Mucosa of rectum (tissue), 2 donors: ENCODE measurements at regions not wholly inside any gene's neighbourhood (a gene's known extent, or its start where the extent isn't known, plus 50 kb on each side); places are given as distances from the start of the nearest gene placed in this dataset.

Experiments used
- H3K27ac ChIP-seq, 2 donors: one replicate each; pipeline ENCODE4 v1.7.0; 2013; ENCODE audit warnings: inconsistent platforms in 2 of 2, low read depth in 2 of 2, low read length in 2 of 2
- H3K27me3 ChIP-seq, 2 donors: one replicate each; pipeline ENCODE4 v1.7.0; 2013; ENCODE audit warnings: low read length in 2 of 2; ENCODE audit not compliant: control insufficient read depth in 2 of 2, insufficient read depth in 2 of 2
- H3K36me3 ChIP-seq, 2 donors: one replicate each; pipeline ENCODE4 v1.7.0; 2013; ENCODE audit warnings: low read length in 2 of 2; ENCODE audit not compliant: control insufficient read depth in 2 of 2, insufficient read depth in 2 of 2
- H3K4me1 ChIP-seq, 2 donors: one replicate each; pipeline ENCODE4 v1.7.0; 2013; ENCODE audit warnings: low read length in 2 of 2, mild to moderate bottlenecking in 1 of 2; ENCODE audit not compliant: control insufficient read depth in 2 of 2, insufficient read depth in 2 of 2
- H3K4me3 ChIP-seq, 2 donors: one replicate each; pipeline ENCODE4 v1.7.0; 2013; ENCODE audit warnings: low read length in 2 of 2
- H3K9ac ChIP-seq, 2 donors: one replicate each; pipeline ENCODE4 v1.7.0; 2013; ENCODE audit warnings: low read length in 2 of 2, low read depth in 1 of 2, mild to moderate bottlenecking in 1 of 2
- H3K9me3 ChIP-seq, 2 donors: one replicate each; pipeline ENCODE4 v1.7.0; 2013; ENCODE audit warnings: low read length in 2 of 2; ENCODE audit not compliant: control insufficient read depth in 2 of 2
- donor health status: healthy.
- donor health status: Normal muscosa, but diverticular disease.

DNA sequence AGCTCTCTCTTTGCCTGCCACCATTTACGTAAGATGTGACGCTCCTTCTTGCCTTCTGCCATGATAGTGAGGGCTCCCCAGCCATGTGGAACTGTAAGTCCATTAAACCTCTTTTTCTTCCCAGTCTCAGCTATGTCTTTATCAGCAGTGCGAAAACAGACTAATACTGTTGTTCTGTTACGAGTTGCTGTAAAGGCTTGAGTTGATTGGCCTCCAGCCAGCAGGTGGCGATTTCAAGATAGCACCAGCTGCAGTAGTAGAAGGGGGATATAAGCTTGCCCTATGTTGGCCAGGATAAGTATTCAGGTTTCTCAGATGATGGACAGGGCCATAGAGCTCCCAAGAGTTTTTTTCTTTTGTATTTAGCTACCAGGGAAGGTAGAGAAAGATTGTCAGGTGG is 385.5 kb downstream of the MZT1 start:
- Histone ChIP-seq H3K27me3 (no peaks in the 10 kb centered on the region), H3K4me3 (no peak overlapping the region), H3K4me1 (no peaks in the 10 kb centered on the region), H3K9ac (no peak overlapping the region), H3K27ac (no peak overlapping the region), H3K9me3 (no peaks in the 10 kb centered on the region), H3K36me3 (no peaks in the 10 kb centered on the region)

- Histone ChIP-seq H3K27me3 (no peaks in the 10 kb centered on the region), H3K36me3 (no peaks in the 10 kb centered on the region), H3K4me1 (no peaks in the 10 kb centered on the region), H3K9me3 (no peaks in the 10 kb centered on the region), H3K9ac (no peak overlapping the region), H3K27ac (no peak overlapping the region), H3K4me3 (no peak overlapping the region)
Measured at GRCh38 chr13:72317346-72318109, 409.9 kb downstream of the MZT1 start.

DNA sequence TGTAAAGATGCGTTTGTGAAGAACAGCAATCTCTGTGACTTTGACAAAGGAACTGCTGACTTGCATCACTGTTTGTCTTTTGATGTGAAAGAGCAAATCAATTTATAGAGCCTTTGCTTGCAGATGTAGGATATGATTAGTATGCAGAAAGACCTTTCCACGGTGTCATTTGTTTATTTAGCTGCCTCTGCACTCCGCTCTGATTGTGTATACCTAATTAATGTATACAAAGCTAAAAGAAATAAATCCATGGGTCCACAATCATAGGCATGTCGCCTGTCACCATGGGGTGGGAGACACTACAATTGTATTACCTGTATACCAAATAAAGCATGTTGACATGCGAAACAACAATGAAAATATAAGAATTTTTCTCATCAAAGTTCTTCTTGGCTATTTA is 410.7 kb downstream of the MZT1 start:
- Histone ChIP-seq H3K4me3 (no peak overlapping the region), H3K27ac (no peak overlapping the region), H3K4me1 (no peaks in the 10 kb centered on the region), H3K9me3 (no peaks in the 10 kb centered on the region), H3K27me3 (no peaks in the 10 kb centered on the region), H3K36me3 (no peaks in the 10 kb centered on the region), H3K9ac (no peak overlapping the region)

GRCh38 chr13:72315312-72315711 is 412.1 kb downstream of the MZT1 start:
- Histone ChIP-seq H3K27ac (no peak overlapping the region), H3K4me3 (no peak overlapping the region), H3K27me3 (no peaks in the 10 kb centered on the region), H3K4me1 (no peaks in the 10 kb centered on the region), H3K9ac (no peak overlapping the region), H3K9me3 (no peaks in the 10 kb centered on the region), H3K36me3 (no peaks in the 10 kb centered on the region)

DNA sequence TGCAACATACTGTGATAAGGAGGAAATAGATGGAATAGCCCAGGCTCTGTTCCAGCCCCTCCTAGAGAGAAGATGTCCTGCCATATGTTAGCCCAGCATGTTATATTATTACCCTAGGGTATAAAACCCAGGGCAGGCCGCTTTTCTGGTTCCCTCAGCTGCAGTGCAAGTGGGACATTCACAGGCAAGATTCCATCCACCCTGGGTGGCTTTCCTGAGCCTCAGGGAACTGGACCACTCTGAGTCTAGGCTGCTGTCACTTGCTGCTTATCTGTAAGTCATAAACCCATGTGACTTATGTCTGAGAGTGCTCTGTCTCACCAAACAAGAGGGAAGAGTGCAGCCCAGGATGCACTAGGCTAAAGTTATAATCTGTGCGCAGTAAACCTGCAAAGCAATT is 413.2 kb downstream of the MZT1 start:
- Histone ChIP-seq H3K36me3 (no peaks in the 10 kb centered on the region), H3K4me1 (no peaks in the 10 kb centered on the region), H3K9ac (no peak overlapping the region), H3K4me3 (no peak overlapping the region), H3K9me3 (no peaks in the 10 kb centered on the region), H3K27me3 (no peaks in the 10 kb centered on the region), H3K27ac (no peak overlapping the region)

DNA sequence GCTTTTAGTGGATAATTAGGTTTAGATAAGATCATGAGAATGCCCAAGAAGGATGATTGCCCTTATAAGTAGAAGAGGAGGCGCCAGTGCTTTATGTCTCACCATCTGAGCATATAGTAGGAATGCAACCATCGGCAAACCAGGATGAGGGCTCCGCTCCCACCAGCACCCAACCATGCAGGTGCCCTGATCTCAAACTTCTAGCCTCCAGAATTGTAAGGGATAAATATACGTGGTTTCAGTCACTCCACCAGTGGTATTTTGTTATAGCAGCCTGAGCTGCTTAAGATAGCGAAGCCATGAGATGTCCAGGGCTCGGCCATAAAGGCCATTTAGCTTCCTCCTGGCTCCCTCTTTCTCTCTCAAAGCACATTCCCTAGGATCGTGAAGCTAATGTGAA is 413.9 kb downstream of the MZT1 start:
- Histone ChIP-seq H3K4me1 (no peaks in the 10 kb centered on the region), H3K36me3 (no peaks in the 10 kb centered on the region), H3K27ac (no peak overlapping the region), H3K9me3 (no peaks in the 10 kb centered on the region), H3K27me3 (no peaks in the 10 kb centered on the region), H3K4me3 (no peak overlapping the region), H3K9ac (no peak overlapping the region)

- Histone ChIP-seq H3K27ac (no peak overlapping the region), H3K27me3 (no peaks in the 10 kb centered on the region), H3K4me1 (no peaks in the 10 kb centered on the region), H3K9me3 (no peaks in the 10 kb centered on the region), H3K4me3 (no peak overlapping the region), H3K9ac (no peak overlapping the region), H3K36me3 (no peaks in the 10 kb centered on the region)
Measured at GRCh38 chr13:72303941-72304746, 423.3 kb downstream of the MZT1 start.

DNA sequence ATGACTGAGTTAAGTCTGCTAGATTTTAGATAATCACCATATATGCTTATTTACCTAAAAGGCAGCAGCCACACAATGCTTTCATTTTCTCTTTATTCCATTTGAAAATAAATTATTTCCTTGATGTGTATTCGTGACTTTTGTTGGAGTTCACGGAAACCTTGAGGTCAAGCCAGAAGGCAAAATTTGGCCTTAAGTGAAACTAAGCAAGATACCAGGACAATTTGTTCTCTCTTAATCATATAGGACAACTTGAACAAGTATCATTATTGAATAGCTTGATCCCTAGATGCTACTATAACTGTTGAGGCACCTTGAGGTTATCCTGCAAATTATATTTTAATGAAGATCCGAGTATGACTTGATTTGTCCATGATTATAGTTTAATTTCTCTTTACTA is 429.2 kb upstream of the DACH1 start:
- no peaks in the 10 kb centered on the region for H3K36me3 ChIP-seq
- H3K9ac ChIP-seq, result no peak overlapping the region
- H3K4me3 ChIP-seq, result no peak overlapping the region
- H3K27ac ChIP-seq, result no peak overlapping the region
- H3K9me3 ChIP-seq, result no peaks in the 10 kb centered on the region
- H3K4me1 ChIP-seq, result no peaks in the 10 kb centered on the region
- H3K27me3 ChIP-seq, result no peaks in the 10 kb centered on the region

- no peaks in the 10 kb centered on the region for H3K36me3 ChIP-seq
- no peak overlapping the region for H3K27ac ChIP-seq
- no peaks in the 10 kb centered on the region for H3K27me3 ChIP-seq
- H3K9me3 ChIP-seq, result no peaks in the 10 kb centered on the region
- no peak overlapping the region for H3K4me3 ChIP-seq
- no peak overlapping the region for H3K9ac ChIP-seq
- no peaks in the 10 kb centered on the region for H3K4me1 ChIP-seq
Measured at GRCh38 chr13:72295153-72295552, 428.1 kb upstream of the DACH1 start.

DNA sequence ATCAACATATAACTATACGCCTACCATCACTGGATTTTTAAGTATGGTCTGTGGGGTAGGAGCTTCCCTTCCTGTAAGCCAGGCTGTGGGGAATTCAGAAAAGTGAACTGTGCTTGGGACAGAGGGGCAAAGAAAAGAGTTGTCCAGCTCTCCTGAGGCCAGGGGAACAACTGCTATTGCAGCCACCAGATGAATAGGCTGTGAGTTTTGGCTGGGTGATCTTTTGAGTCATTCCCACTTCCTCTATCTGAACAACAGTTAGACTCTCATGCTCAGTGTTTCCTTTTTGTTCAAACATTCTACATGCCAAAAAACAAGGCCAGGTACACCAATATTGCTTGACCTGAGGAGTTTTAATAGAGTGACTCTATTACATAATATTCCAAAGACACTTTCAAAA is 426.2 kb upstream of the DACH1 start:
- no peak overlapping the region for H3K27ac ChIP-seq
- no peaks in the 10 kb centered on the region for H3K27me3 ChIP-seq
- H3K4me1 ChIP-seq, result no peaks in the 10 kb centered on the region
- H3K9ac ChIP-seq, result no peak overlapping the region
- no peak overlapping the region for H3K4me3 ChIP-seq
- no peaks in the 10 kb centered on the region for H3K9me3 ChIP-seq
- no peaks in the 10 kb centered on the region for H3K36me3 ChIP-seq
